ENCODE measurements at regions not wholly inside any gene's neighbourhood (a gene's known extent, or its start where the extent isn't known, plus 50 kb on each side); places are given as distances from the start of the nearest gene placed in this dataset.

DNA sequence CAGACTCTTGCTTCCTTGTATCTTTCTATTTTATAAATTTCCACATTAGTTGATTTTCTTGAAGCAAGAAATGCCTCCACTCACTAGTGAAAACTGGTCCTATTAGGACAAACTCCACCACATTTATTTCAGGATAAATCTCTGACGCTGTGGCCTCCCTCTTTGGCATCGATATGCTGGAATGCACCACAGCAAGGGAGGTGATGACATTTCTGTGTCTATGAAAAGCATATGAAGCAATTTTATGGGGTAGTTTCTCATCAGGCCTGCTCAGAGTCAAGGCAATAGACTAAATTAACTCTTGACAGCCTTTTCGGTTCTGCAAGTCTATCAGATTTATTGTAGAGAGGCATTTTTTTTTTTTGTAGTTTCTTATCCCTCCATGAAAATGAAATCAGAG is 304.4 kb downstream of the ZEB1 start:
- ChIA-PET POLR2A (no interaction called here), CTCF (no interaction called here)
- ATAC-seq (no peak), DNase-seq (ENCODE audit: low read depth, low spot score) (no peak)
- H3K27me3 ChIP-seq (ENCODE audit: control insufficient read depth, insufficient read depth, low read length): no peaks in the 10 kb centered on the region
- H3K27ac ChIP-seq (ENCODE audit: low read length): no peak overlapping the region
- TF ChIP-seq, protein P1, sequence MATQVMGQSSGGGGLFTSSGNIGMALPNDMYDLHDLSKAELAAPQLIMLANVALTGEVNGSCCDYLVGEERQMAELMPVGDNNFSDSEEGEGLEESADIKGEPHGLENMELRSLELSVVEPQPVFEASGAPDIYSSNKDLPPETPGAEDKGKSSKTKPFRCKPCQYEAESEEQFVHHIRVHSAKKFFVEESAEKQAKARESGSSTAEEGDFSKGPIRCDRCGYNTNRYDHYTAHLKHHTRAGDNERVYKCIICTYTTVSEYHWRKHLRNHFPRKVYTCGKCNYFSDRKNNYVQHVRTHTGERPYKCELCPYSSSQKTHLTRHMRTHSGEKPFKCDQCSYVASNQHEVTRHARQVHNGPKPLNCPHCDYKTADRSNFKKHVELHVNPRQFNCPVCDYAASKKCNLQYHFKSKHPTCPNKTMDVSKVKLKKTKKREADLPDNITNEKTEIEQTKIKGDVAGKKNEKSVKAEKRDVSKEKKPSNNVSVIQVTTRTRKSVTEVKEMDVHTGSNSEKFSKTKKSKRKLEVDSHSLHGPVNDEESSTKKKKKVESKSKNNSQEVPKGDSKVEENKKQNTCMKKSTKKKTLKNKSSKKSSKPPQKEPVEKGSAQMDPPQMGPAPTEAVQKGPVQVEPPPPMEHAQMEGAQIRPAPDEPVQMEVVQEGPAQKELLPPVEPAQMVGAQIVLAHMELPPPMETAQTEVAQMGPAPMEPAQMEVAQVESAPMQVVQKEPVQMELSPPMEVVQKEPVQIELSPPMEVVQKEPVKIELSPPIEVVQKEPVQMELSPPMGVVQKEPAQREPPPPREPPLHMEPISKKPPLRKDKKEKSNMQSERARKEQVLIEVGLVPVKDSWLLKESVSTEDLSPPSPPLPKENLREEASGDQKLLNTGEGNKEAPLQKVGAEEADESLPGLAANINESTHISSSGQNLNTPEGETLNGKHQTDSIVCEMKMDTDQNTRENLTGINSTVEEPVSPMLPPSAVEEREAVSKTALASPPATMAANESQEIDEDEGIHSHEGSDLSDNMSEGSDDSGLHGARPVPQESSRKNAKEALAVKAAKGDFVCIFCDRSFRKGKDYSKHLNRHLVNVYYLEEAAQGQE (IDR thresholded peaks at IDR 0.05; ENCODE audit: insufficient read depth in 1 of 2, low read depth in 2 of 2, low read length in 1 of 2): no peak
- TF ChIP-seq SIN3A (IDR thresholded peaks at IDR 0.05; ENCODE audit: borderline replicate concordance, insufficient read depth, low read depth, low read length) (no peak), TCF7L2 (IDR thresholded peaks at IDR 0.05; ENCODE audit: low read depth, low read length) (no peak), POLR2AphosphoS5 (IDR thresholded peaks at IDR 0.05; ENCODE audit: low read depth, low read length) (no peak)
- TF ChIP-seq, protein P2, sequence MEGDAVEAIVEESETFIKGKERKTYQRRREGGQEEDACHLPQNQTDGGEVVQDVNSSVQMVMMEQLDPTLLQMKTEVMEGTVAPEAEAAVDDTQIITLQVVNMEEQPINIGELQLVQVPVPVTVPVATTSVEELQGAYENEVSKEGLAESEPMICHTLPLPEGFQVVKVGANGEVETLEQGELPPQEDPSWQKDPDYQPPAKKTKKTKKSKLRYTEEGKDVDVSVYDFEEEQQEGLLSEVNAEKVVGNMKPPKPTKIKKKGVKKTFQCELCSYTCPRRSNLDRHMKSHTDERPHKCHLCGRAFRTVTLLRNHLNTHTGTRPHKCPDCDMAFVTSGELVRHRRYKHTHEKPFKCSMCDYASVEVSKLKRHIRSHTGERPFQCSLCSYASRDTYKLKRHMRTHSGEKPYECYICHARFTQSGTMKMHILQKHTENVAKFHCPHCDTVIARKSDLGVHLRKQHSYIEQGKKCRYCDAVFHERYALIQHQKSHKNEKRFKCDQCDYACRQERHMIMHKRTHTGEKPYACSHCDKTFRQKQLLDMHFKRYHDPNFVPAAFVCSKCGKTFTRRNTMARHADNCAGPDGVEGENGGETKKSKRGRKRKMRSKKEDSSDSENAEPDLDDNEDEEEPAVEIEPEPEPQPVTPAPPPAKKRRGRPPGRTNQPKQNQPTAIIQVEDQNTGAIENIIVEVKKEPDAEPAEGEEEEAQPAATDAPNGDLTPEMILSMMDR (IDR thresholded peaks at IDR 0.05): no peak
- no peaks in the 10 kb centered on the region for H3K36me3 ChIP-seq (ENCODE audit: control insufficient read depth, insufficient read depth, low read length)
- intact Hi-C loops (cut with micrococcal nuclease; ENCODE audit: unreplicated experiment) (no loop called here), in situ Hi-C loops (cut with HindIII; ENCODE audit: low pct_unique_long_range_greater_than_20kb, low sequenced_read_pairs) (no loop called here)
- H3K9me3 ChIP-seq (ENCODE audit: control insufficient read depth, insufficient read depth, low read depth, low read length): peaks cover 13% of the 10 kb centered on the region; the same call in 1 of the 2 replicates
- no peak overlapping the region for H3K4me3 ChIP-seq (ENCODE audit: low read depth in 2 of 2, low read length in 2 of 2)
- H3K4me1 ChIP-seq (ENCODE audit: control insufficient read depth, insufficient read depth, low read length): no peaks in the 10 kb centered on the region
- BruUV-seq (replicated peaks): no TSS peak

DNA sequence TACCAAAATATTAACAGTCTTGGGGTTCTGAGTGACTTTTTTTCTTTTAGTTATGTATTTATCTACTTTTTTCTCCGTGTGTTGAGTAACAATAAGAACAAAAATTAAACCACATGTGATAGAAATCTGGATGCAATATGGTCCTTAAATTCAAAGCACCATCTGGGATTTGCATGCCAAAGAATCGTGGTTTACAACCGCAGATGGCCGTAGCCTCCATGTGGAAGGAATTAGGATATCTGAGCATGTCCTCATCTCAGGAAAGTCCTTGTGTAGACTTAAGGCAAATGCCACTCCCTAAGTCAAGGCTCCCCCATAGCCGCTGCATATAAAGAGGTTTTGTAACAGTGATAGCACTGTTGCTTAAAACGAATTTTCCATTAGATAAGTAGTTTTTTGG is 304.0 kb downstream of the ZEB1 start:
- intact Hi-C loops (cut with micrococcal nuclease; ENCODE audit: unreplicated experiment) (no loop called here), in situ Hi-C loops (cut with HindIII; ENCODE audit: low pct_unique_long_range_greater_than_20kb, low sequenced_read_pairs) (no loop called here)
- no peak for ATAC-seq
- Histone ChIP-seq H3K36me3 (ENCODE audit: control insufficient read depth, insufficient read depth, low read length) (no peaks in the 10 kb centered on the region), H3K9me3 (ENCODE audit: control insufficient read depth, insufficient read depth, low read depth, low read length) (peaks cover 13% of the 10 kb centered on the region; the same call in 1 of the 2 replicates), H3K4me1 (ENCODE audit: control insufficient read depth, insufficient read depth, low read length) (no peaks in the 10 kb centered on the region), H3K4me3 (ENCODE audit: low read depth in 2 of 2, low read length in 2 of 2) (no peak overlapping the region), H3K27ac (ENCODE audit: low read length) (no peak overlapping the region), H3K27me3 (ENCODE audit: control insufficient read depth, insufficient read depth, low read length) (no peaks in the 10 kb centered on the region)
- TF ChIP-seq, protein P1 (IDR thresholded peaks at IDR 0.05; ENCODE audit: insufficient read depth in 1 of 2, low read depth in 2 of 2, low read length in 1 of 2): no peak
- TF ChIP-seq POLR2AphosphoS5 (IDR thresholded peaks at IDR 0.05; ENCODE audit: low read depth, low read length) (no peak), TCF7L2 (IDR thresholded peaks at IDR 0.05; ENCODE audit: low read depth, low read length) (no peak), SIN3A (IDR thresholded peaks at IDR 0.05; ENCODE audit: borderline replicate concordance, insufficient read depth, low read depth, low read length) (no peak)
- TF ChIP-seq, protein P2 (IDR thresholded peaks at IDR 0.05): no peak
- BruUV-seq (replicated peaks): no TSS peak
- DNase-seq (ENCODE audit: low read depth, low spot score): no peak
- CTCF ChIA-PET: no interaction called here
- POLR2A ChIA-PET: no interaction called here
